Loucy (cell line): ENCODE measurements at regions not wholly inside any gene's neighbourhood (a gene's known extent, or its start where the extent isn't known, plus 50 kb on each side); places are given as distances from the start of the nearest gene placed in this dataset.

ENCODE experiments used
- H2AFZ ChIP-seq: fragments of 200-600 bp; sonication (generic); 2 replicates; pipeline ENCODE4 v1.6.0; 2016; ENCODE audit warnings: antibody characterized with exemption, mild to moderate bottlenecking, low read length, moderate library complexity
- H3F3A ChIP-seq: fragments of 200-600 bp; 2 replicates; pipeline ENCODE4 v1.6.0; 2016; ENCODE audit warnings: antibody characterized with exemption, low read depth, mild to moderate bottlenecking
- H3K27me3 ChIP-seq: fragments of 200-600 bp; sonication (generic); 2 replicates; pipeline ENCODE4 v1.6.1; 2014; ENCODE audit warnings: low read length, mild to moderate bottlenecking; ENCODE audit not compliant: insufficient read depth, poor library complexity, severe bottlenecking
- H3K36me3 ChIP-seq: fragments of 200-600 bp; sonication (generic); 2 replicates; pipeline ENCODE4 v1.6.1; 2016; ENCODE audit warnings: low read length; ENCODE audit not compliant: insufficient read depth
- H3K4me1 ChIP-seq: fragments of 200-600 bp; sonication (generic); 2 replicates; pipeline ENCODE4 v1.5.1; 2014; ENCODE audit warnings: low read length, mild to moderate bottlenecking; ENCODE audit not compliant: insufficient read depth, poor library complexity, severe bottlenecking
- H3K4me2 ChIP-seq: fragments of 200-600 bp; sonication (generic); 2 replicates; pipeline ENCODE4 v1.6.0; 2014; ENCODE audit warnings: antibody characterized with exemption, low read length, low read depth, mild to moderate bottlenecking; ENCODE audit not compliant: poor library complexity, severe bottlenecking
- H3K4me3 ChIP-seq: fragments of 200-600 bp; sonication (generic); 2 replicates; pipeline ENCODE4 v1.5.1; 2014; ENCODE audit warnings: low read length, mild to moderate bottlenecking, mixed read lengths; ENCODE audit not compliant: poor library complexity, severe bottlenecking
- H3K79me2 ChIP-seq: fragments of 200-600 bp; sonication (generic); 2 replicates; pipeline ENCODE4 v1.6.1; 2014; ENCODE audit warnings: low read length; ENCODE audit not compliant: insufficient read depth
- H3K9ac ChIP-seq: fragments of 200-600 bp; sonication (generic); 2 replicates; pipeline ENCODE4 v1.6.0; 2014; ENCODE audit warnings: mild to moderate bottlenecking, low read depth, low read length, moderate library complexity; ENCODE audit not compliant: poor library complexity, severe bottlenecking
- H3K9me2 ChIP-seq: fragments of 200-600 bp; sonication (generic); replicated peaks from 2 replicates; pipeline ENCODE4 v1.6.1; 2016; ENCODE audit warnings: low read depth, low read length, mixed read lengths
- H3K9me3 ChIP-seq: fragments of 200-600 bp; sonication (generic); 2 replicates; pipeline ENCODE4 v1.6.1; 2014; ENCODE audit warnings: mild to moderate bottlenecking, antibody characterized with exemption, low read length, low read depth; ENCODE audit not compliant: insufficient read depth
- H4K20me1 ChIP-seq: fragments of 200-600 bp; sonication (generic); 2 replicates; pipeline ENCODE4 v1.6.0; 2014; ENCODE audit warnings: antibody characterized with exemption, low read length, mild to moderate bottlenecking; ENCODE audit not compliant: insufficient read depth, poor library complexity, severe bottlenecking
- CTCF ChIP-seq: fragments of 200-600 bp; sonication (generic); conservative IDR thresholded peaks from 2 replicates; pipeline ENCODE4 v1.5.1; 2014; ENCODE audit warnings: mild to moderate bottlenecking, antibody characterized with exemption, low read length
- EZH2phosphoT487 ChIP-seq: fragments of 200-600 bp; IDR thresholded peaks from 2 replicates; pipeline ENCODE4 v1.6.1; 2018; ENCODE audit warnings: antibody characterized with exemption, mild to moderate bottlenecking, moderate library complexity, borderline replicate concordance

GRCh38 chrX:6449946-6450345 is 85.0 kb downstream of the VCX3A start:
- no peak overlapping the region for H2AFZ ChIP-seq
- no peaks in the 10 kb centered on the region for H3K9me3 ChIP-seq
- H3K9ac ChIP-seq: no peak overlapping the region
- no peaks in the 10 kb centered on the region for H3K27me3 ChIP-seq
- no peak overlapping the region for H3K4me3 ChIP-seq
- no peaks in the 10 kb centered on the region for H3K79me2 ChIP-seq
- H4K20me1 ChIP-seq: no peaks in the 10 kb centered on the region
- no peaks in the 10 kb centered on the region for H3K4me1 ChIP-seq
- no peak overlapping the region for H3K4me2 ChIP-seq
- no peak for TF ChIP-seq CTCF
- no peak for TF ChIP-seq EZH2phosphoT487
- no peaks in the 10 kb centered on the region for H3F3A ChIP-seq
- H3K36me3 ChIP-seq: no peaks in the 10 kb centered on the region
- H3K9me2 ChIP-seq: no peaks in the 10 kb centered on the region

- H3K9me3 ChIP-seq: no peaks in the 10 kb centered on the region
- no peaks in the 10 kb centered on the region for H3K79me2 ChIP-seq
- no peaks in the 10 kb centered on the region for H3K27me3 ChIP-seq
- no peaks in the 10 kb centered on the region for H4K20me1 ChIP-seq
- no peak overlapping the region for H2AFZ ChIP-seq
- no peak overlapping the region for H3K4me3 ChIP-seq
- H3K4me1 ChIP-seq: no peaks in the 10 kb centered on the region
- H3K36me3 ChIP-seq: no peaks in the 10 kb centered on the region
- no peaks in the 10 kb centered on the region for H3F3A ChIP-seq
- H3K9me2 ChIP-seq: no peaks in the 10 kb centered on the region
- no peak overlapping the region for H3K4me2 ChIP-seq
- TF ChIP-seq EZH2phosphoT487: no peak
- TF ChIP-seq CTCF: no peak
- H3K9ac ChIP-seq: no peak overlapping the region
These were observed 86.9 kb downstream of the VCX3A start for GRCh38 chrX:6448003-6448402.

GRCh38 chrX:6446582-6446981 is 88.3 kb downstream of the VCX3A start:
- Histone ChIP-seq H4K20me1 (no peaks in the 10 kb centered on the region), H3K4me3 (no peak overlapping the region), H3K4me2 (no peak overlapping the region)

More at GRCh38 chrX:6446582-6446981, 88.3 kb downstream of the VCX3A start:
- H3K4me1 ChIP-seq: no peaks in the 10 kb centered on the region
- H3F3A ChIP-seq: no peaks in the 10 kb centered on the region
- no peak overlapping the region for H3K9ac ChIP-seq
- H3K36me3 ChIP-seq: no peaks in the 10 kb centered on the region
- no peaks in the 10 kb centered on the region for H3K9me2 ChIP-seq
- no peaks in the 10 kb centered on the region for H3K79me2 ChIP-seq
- H2AFZ ChIP-seq: no peak overlapping the region
- no peaks in the 10 kb centered on the region for H3K27me3 ChIP-seq
- no peaks in the 10 kb centered on the region for H3K9me3 ChIP-seq
- TF ChIP-seq CTCF: no peak
- TF ChIP-seq EZH2phosphoT487: no peak
